HCT116 (cell line): ENCODE measurements at regions not wholly inside any gene's neighbourhood (a gene's known extent, or its start where the extent isn't known, plus 50 kb on each side); places are given as distances from the start of the nearest gene placed in this dataset.

Source experiments
- ATAC-seq: fragments of 200-7000 bp; cut with Tn5 transposase; 2 replicates; pipeline ENCODE4 v1.9.1; 2020; ENCODE audit warnings: mild to moderate bottlenecking, moderate library complexity
- BruUV-seq: library from RNA; stranded (reverse); fragments of 400-500 nt; replicated peaks from 2 replicates; lab custom pipeline; 2021; lab: Mats Ljungman, UMichigan
- CTCF ChIA-PET: fragments of 300-600 bp; sonication (Branson Sonifier 250); formaldehyde crosslinking; loops from one replicate; lab custom pipeline; 2021; ENCODE audit warnings: antibody characterized with exemption; lab: Charles Lee
- POLR2A ChIA-PET: fragments of 300-600, 350-600 bp; sonication (Branson Sonifier 250); formaldehyde crosslinking; loops from one replicate; lab custom pipeline; 2021; ENCODE audit warnings: antibody characterized with exemption; lab: Charles Lee
- RAD21 ChIA-PET, 2 experiments: fragments of 300-600 bp; sonication (Branson Sonifier 250); formaldehyde crosslinking; loops; one replicate each; lab custom pipeline; 2023; ENCODE audit warnings: low total read pairs in 2 of 2; ENCODE audit not compliant: uncharacterized antibody in 2 of 2, unreplicated experiment in 2 of 2, low non-redundant PET in 1 of 2; lab: Charles Lee
- DNase-seq: peaks from one replicate; pipeline ENCODE4 v3.0.0-alpha.2; 2010; ENCODE audit warnings: low read depth, low spot score
- H2AFZ ChIP-seq: fragments of 200-600 bp; shearing (Covaris generic), sonication (generic); 2 replicates; pipeline ENCODE4 v1.6.1; 2017; ENCODE audit warnings: low read depth, mixed run types, mixed read lengths, antibody characterized with exemption, low read length; ENCODE audit not compliant: poor library complexity, severe bottlenecking
- H3K27ac ChIP-seq: 2 replicates; pipeline ENCODE4 v1.5.1; 2012; ENCODE audit warnings: low read depth, low read length
- H3K27me3 ChIP-seq: fragments of 200-600 bp; sonication (generic); 2 replicates; pipeline ENCODE4 v1.6.1; 2016; ENCODE audit warnings: mixed run types, low read length, mixed read lengths; ENCODE audit not compliant: insufficient read depth
- H3K36me3 ChIP-seq, 2 experiments: fragments of 200-500 bp in 1 of 2; fragments of 200-600 bp in 1 of 2; sonication (Bioruptor generic) in 1 of 2; sonication (generic) in 1 of 2; 2 replicates each; pipeline versions ENCODE4 v1.5.1 to v1.6.1; 2014 to 2016; ENCODE audit warnings: low read length in 2 of 2, inconsistent platforms in 1 of 2, mixed read lengths in 1 of 2, mixed run types in 1 of 2; ENCODE audit not compliant: insufficient read depth in 2 of 2, control insufficient read depth in 1 of 2
- H3K4me1 ChIP-seq, 2 experiments: fragments of 200-600 bp in 1 of 2; sonication (generic) in 1 of 2; 2 replicates each; pipeline versions ENCODE4 v1.5.1 to v1.6.1; 2012 to 2017; ENCODE audit warnings: low read length in 2 of 2, inconsistent platforms in 1 of 2, mild to moderate bottlenecking in 1 of 2, mixed read lengths in 1 of 2, mixed run types in 1 of 2, moderate library complexity in 1 of 2; ENCODE audit not compliant: insufficient read depth in 2 of 2, control insufficient read depth in 1 of 2
- H3K4me2 ChIP-seq: fragments of 200-600 bp; sonication (generic); 2 replicates; pipeline ENCODE4 v1.6.1; 2017; ENCODE audit warnings: mixed run types, low read length, mixed read lengths
- H3K4me3 ChIP-seq, 2 experiments: fragments of 200-600 bp in 1 of 2; sonication (generic) in 1 of 2; replicated peaks in 1 of 2; 2 replicates each; pipeline ENCODE4 v1.5.1; 2011 to 2016; ENCODE audit warnings: low read length in 2 of 2, control low read depth in 1 of 2, low read depth in 1 of 2, mild to moderate bottlenecking in 1 of 2, mixed read lengths in 1 of 2, mixed run types in 1 of 2
- H3K79me2 ChIP-seq: fragments of 200-600 bp; sonication (generic); 2 replicates; pipeline ENCODE4 v1.6.1; 2017; ENCODE audit warnings: mild to moderate bottlenecking, mixed run types, low read length, moderate library complexity, mixed read lengths; ENCODE audit not compliant: insufficient read depth
- H3K9ac ChIP-seq: fragments of 200-600 bp; sonication (generic); 2 replicates; pipeline ENCODE4 v1.6.1; 2016; ENCODE audit warnings: low read length, mixed read lengths
- H3K9me2 ChIP-seq: fragments of 200-600 bp; sonication (generic), shearing (Covaris generic); 2 replicates; pipeline ENCODE4 v1.6.1; 2017; ENCODE audit warnings: mixed run types, mild to moderate bottlenecking, moderate library complexity; ENCODE audit not compliant: insufficient read depth
- H3K9me3 ChIP-seq, 2 experiments: fragments of 200-500 bp in 1 of 2; fragments of 200-600 bp in 1 of 2; sonication (Bioruptor generic) in 1 of 2; sonication (generic) in 1 of 2; 2 replicates each; pipeline ENCODE4 v1.6.1; 2014 to 2017; ENCODE audit warnings: low read length in 2 of 2, mixed read lengths in 2 of 2, inconsistent platforms in 1 of 2, low read depth in 1 of 2, mild to moderate bottlenecking in 1 of 2, mixed run types in 1 of 2, moderate library complexity in 1 of 2; ENCODE audit not compliant: control insufficient read depth in 1 of 2, insufficient read depth in 1 of 2
- H4K20me1 ChIP-seq: fragments of 200-600 bp; sonication (generic), shearing (Covaris generic); 2 replicates; pipeline ENCODE4 v1.6.1; 2017; ENCODE audit warnings: mixed run types, mild to moderate bottlenecking, moderate library complexity; ENCODE audit not compliant: insufficient read depth
- CBX3 ChIP-seq: IDR thresholded peaks from 2 replicates; pipeline ENCODE4 v1.6.1; 2012; ENCODE audit warnings: low read depth
- CEBPB ChIP-seq: IDR thresholded peaks from 2 replicates; pipeline ENCODE4 v1.6.1; 2012; ENCODE audit warnings: low read depth
- ELF1 ChIP-seq: IDR thresholded peaks from 2 replicates; pipeline ENCODE4 v1.6.1; 2012; ENCODE audit warnings: low read depth, borderline replicate concordance
- EZH2 ChIP-seq: fragments of 200-600 bp; sonication (generic); IDR thresholded peaks from 2 replicates; pipeline ENCODE4 v1.6.1; 2017; ENCODE audit warnings: antibody characterized with exemption, mixed run types
- EZH2phosphoT487 ChIP-seq: fragments of 200-600 bp; IDR thresholded peaks from 2 replicates; pipeline ENCODE4 v1.6.1; 2018; ENCODE audit warnings: antibody characterized with exemption, borderline replicate concordance
- FOSL1 ChIP-seq: IDR thresholded peaks from 2 replicates; pipeline ENCODE4 v1.6.1; 2012; ENCODE audit warnings: low read depth
- MAX ChIP-seq: IDR thresholded peaks from 2 replicates; pipeline ENCODE4 v1.6.1; 2012
- POLR2A ChIP-seq: IDR thresholded peaks from 2 replicates; pipeline ENCODE4 v1.7.0; 2011; ENCODE audit warnings: borderline replicate concordance; ENCODE audit not compliant: insufficient read depth, insufficient read length; ENCODE audit errors: extremely low read depth
- RAD21 ChIP-seq: IDR thresholded peaks from 2 replicates; pipeline ENCODE4 v1.6.1; 2012; ENCODE audit warnings: low read depth, mild to moderate bottlenecking
- REST ChIP-seq: IDR thresholded peaks from 2 replicates; pipeline ENCODE4 v1.6.1; 2012; ENCODE audit warnings: low read depth
- SIN3A ChIP-seq: IDR thresholded peaks from 2 replicates; pipeline ENCODE4 v1.6.1; 2012; ENCODE audit warnings: low read depth
- SP1 ChIP-seq: IDR thresholded peaks from 2 replicates; pipeline ENCODE4 v1.6.1; 2012; ENCODE audit warnings: low read depth
- SRF ChIP-seq: IDR thresholded peaks from 2 replicates; pipeline ENCODE4 v1.6.1; 2012; ENCODE audit warnings: low read depth
- TCF7L2 ChIP-seq: IDR thresholded peaks from 2 replicates; pipeline ENCODE4 v1.7.0; 2011; ENCODE audit warnings: borderline replicate concordance, inconsistent platforms; ENCODE audit not compliant: insufficient read depth, insufficient read length; ENCODE audit errors: extremely low read depth
- YY1 ChIP-seq: IDR thresholded peaks from 2 replicates; pipeline ENCODE4 v1.6.1; 2011; ENCODE audit warnings: low read length, low read depth, moderate library complexity, mild to moderate bottlenecking; ENCODE audit not compliant: insufficient replicate concordance; ENCODE audit errors: extremely low read depth
- ZBTB33 ChIP-seq: IDR thresholded peaks from 2 replicates; pipeline ENCODE4 v1.6.1; 2011; ENCODE audit warnings: mild to moderate bottlenecking, low read length, moderate library complexity; ENCODE audit not compliant: insufficient replicate concordance; ENCODE audit errors: extremely low read depth
- ZNF274 ChIP-seq: fragments of 200-500 bp; sonication (Bioruptor generic); IDR thresholded peaks from 2 replicates; pipeline ENCODE4 v1.6.1; 2014; ENCODE audit warnings: mild to moderate bottlenecking, low read depth, low read length, inconsistent platforms
- intact Hi-C: fragments of 100-400 bp; cut with micrococcal nuclease; formaldehyde crosslinking; loops from 2 replicates; pipeline ENCODE4 v1.10.0; 2022
- TF ChIP-seq, protein P1 (sequence below): IDR thresholded peaks from 2 replicates; pipeline ENCODE4 v1.6.1; 2012

GRCh38 chr1:80657044-80657643, 1143.6 kb upstream of the ADGRL2 start (continued):
- TF ChIP-seq, protein P1, sequence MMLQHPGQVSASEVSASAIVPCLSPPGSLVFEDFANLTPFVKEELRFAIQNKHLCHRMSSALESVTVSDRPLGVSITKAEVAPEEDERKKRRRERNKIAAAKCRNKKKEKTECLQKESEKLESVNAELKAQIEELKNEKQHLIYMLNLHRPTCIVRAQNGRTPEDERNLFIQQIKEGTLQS, result no peak

DNA sequence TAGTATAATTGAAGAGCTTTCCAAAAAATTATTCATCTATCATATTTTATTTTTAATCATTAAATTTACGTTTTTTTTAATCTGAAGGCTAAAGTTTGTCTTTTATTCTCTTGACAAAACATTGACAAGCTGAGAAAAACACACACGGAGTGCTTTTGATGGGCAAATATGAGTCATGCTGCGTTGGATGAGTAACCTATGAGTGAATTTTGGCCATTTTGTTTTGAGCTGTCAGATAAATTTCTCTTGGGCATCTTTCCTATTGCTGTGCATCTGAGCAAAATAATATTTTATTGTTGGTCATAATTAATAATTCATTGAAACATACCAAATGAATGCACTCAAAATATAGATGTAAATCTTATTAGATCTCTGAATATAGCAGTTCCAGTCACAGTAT, 1144.1 kb upstream of the ADGRL2 start:
- CTCF ChIA-PET, result interaction anchor here (1.1 to 1.7 kb wide), 3 partner anchors 19 to 439 kb away, joined by 3 to 6 read pairs (median 4); no protein-coding TSS in a partner anchor
- RAD21 ChIA-PET, result no interaction called here
- Histone ChIP-seq H3K9ac (no peak overlapping the region), H3K4me3 (no peak overlapping the region), H3K4me2 (no peak overlapping the region), H3K4me1 (no peaks in the 10 kb centered on the region), H2AFZ (no peak overlapping the region), H4K20me1 (no peaks in the 10 kb centered on the region), H3K27ac (no peak overlapping the region), H3K9me3 (no peaks in the 10 kb centered on the region), H3K36me3 (no peaks in the 10 kb centered on the region), H3K27me3 (no peaks in the 10 kb centered on the region), H3K79me2 (no peaks in the 10 kb centered on the region), H3K9me2 (no peaks in the 10 kb centered on the region)
- intact Hi-C loops, result no loop called here
- no TSS peak for BruUV-seq
- POLR2A ChIA-PET, result no interaction called here
- DNase-seq (no peak), ATAC-seq (no peak)
- no peak for TF ChIP-seq TCF7L2
- TF ChIP-seq CEBPB, result no peak
- no peak for TF ChIP-seq YY1
- TF ChIP-seq REST, result no peak
- TF ChIP-seq POLR2A, result no peak
- no peak for TF ChIP-seq CBX3
- TF ChIP-seq ZBTB33, result no peak
- no peak for TF ChIP-seq SP1
- no peak for TF ChIP-seq SRF
- no peak for TF ChIP-seq RAD21
- no peak for TF ChIP-seq MAX
- TF ChIP-seq ELF1, result no peak
- no peak for TF ChIP-seq EZH2phosphoT487
- TF ChIP-seq, protein P1, result no peak
- no peak for TF ChIP-seq FOSL1
- no peak for TF ChIP-seq SIN3A
- TF ChIP-seq EZH2, result no peak
- no peak for TF ChIP-seq ZNF274
